ENCODE measurements at regions not wholly inside any gene's neighbourhood (a gene's known extent, or its start where the extent isn't known, plus 50 kb on each side); places are given as distances from the start of the nearest gene placed in this dataset.

DNA sequence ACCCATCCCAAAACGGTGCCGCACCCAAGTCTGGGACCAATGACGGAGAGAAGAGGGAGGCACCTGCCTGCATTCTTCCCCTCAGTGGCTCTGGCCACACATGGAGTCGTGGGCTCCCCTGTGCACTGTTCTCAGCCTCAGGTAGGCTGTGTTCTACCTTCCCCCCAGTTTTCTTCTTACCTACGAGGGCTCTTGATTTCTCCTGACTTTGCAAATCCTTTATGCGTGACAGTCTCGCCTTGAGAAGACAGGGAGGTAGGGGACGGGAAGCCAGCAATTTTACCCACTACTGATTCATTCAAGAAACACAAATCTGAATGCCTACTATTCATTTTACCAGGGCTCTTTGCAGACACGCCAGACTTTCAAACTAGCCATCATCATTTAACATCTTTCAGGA, 261.3 kb upstream of the NSMCE3 start:
- TF ChIP-seq CTCF (IDR thresholded peaks at IDR 0.05) (no peak), EP300 (IDR thresholded peaks at IDR 0.05) (no peak)

Measured in ovary (tissue), 3 donors.